ENCODE measurements at regions not wholly inside any gene's neighbourhood (a gene's known extent, or its start where the extent isn't known, plus 50 kb on each side); places are given as distances from the start of the nearest gene placed in this dataset.
"Not testable (repeated sequence)": the region's sequence is repeated elsewhere in the genome, so short reads cannot be mapped to it uniquely, and the experiment has no call there.

DNA sequence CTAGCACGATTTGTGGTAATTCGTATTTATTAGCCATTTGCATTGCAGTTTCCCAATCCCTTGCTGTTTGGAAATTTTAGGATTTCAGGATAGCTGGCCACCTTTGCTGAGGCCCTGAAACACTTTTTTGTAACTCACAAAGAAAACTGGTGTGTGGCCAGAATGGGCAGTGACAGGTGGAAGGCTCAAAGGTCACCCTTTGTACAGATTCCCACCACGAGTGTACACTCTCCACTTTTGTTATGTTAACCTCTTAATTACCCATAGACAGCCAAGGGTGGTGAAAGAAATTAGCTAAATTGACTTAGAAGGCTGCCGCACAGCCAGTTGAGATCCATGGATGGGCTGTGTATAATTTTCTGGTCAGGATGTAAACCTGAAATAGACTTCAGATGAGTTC is 109.7 kb upstream of the ARX start:
- Histone ChIP-seq H3K36me3 (no peaks in the 10 kb centered on the region), H3K4me3 (no peak overlapping the region), H3K4me1 (no peaks in the 10 kb centered on the region), H3K27me3 (no peaks in the 10 kb centered on the region), H3K27ac (no peak overlapping the region), H3K9me3 (no peaks in the 10 kb centered on the region)
- DNase-seq, result no peak
- TF ChIP-seq, protein P1, sequence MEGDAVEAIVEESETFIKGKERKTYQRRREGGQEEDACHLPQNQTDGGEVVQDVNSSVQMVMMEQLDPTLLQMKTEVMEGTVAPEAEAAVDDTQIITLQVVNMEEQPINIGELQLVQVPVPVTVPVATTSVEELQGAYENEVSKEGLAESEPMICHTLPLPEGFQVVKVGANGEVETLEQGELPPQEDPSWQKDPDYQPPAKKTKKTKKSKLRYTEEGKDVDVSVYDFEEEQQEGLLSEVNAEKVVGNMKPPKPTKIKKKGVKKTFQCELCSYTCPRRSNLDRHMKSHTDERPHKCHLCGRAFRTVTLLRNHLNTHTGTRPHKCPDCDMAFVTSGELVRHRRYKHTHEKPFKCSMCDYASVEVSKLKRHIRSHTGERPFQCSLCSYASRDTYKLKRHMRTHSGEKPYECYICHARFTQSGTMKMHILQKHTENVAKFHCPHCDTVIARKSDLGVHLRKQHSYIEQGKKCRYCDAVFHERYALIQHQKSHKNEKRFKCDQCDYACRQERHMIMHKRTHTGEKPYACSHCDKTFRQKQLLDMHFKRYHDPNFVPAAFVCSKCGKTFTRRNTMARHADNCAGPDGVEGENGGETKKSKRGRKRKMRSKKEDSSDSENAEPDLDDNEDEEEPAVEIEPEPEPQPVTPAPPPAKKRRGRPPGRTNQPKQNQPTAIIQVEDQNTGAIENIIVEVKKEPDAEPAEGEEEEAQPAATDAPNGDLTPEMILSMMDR (IDR thresholded peaks at IDR 0.05), result no peak
- no peak for TF ChIP-seq POLR2A (IDR thresholded peaks at IDR 0.05)

DNA sequence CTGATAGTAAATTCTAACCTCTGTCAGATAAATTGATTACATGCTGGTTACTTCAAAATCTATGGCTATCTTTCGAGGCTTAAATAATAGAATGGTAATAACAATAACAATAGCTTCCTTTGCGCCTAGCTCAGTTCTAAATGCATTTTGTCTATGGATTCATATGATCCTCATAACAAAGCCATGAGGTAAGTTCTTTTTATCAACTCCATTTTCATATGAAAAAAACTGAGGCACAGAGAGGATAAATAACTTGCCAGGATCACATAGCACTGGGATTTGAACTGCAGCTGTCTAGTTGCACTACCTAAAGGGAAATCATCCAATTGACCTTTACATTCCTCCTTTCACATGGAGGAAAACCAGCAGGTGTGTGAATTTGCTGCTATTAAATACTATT is 108.6 kb upstream of the ARX start:
- H3K27ac ChIP-seq, result no peak overlapping the region
- no peak for TF ChIP-seq POLR2A (IDR thresholded peaks at IDR 0.05)
- TF ChIP-seq, protein P1 (IDR thresholded peaks at IDR 0.05), result no peak

DNA sequence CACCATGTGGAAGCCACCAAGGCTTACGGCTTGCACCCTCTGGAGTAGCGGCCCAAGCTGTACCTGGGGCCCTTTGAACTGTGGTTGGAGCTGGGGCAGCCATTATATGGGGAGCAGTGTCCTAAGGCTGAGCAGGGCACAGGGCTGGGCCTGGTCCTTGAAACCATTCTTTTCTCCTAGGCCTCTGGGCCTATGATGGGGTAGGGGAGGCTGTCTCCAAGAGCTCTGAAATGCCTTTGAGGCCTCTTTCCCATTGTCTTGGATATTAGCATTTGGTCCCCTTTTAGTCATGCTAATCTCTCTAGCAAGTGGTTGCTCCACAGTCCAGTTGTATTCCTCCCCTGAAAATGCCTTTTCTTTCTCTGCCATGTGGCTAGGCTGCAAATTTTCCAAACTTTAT is 96.4 kb upstream of the ARX start:
- DNase-seq, result no peak
- no peak for TF ChIP-seq POLR2A (IDR thresholded peaks at IDR 0.05)
- TF ChIP-seq, protein P1 (IDR thresholded peaks at IDR 0.05), result no peak
- Histone ChIP-seq H3K27ac (no peak overlapping the region), H3K4me3 (no peak overlapping the region), H3K36me3 (no peaks in the 10 kb centered on the region), H3K27me3 (no peaks in the 10 kb centered on the region), H3K9me3 (no peaks in the 10 kb centered on the region), H3K4me1 (no peaks in the 10 kb centered on the region)

More for the DNA sequence above, 108.6 kb upstream of the ARX start:
- Histone ChIP-seq H3K4me3 (no peak overlapping the region), H3K9me3 (no peaks in the 10 kb centered on the region), H3K4me1 (no peaks in the 10 kb centered on the region), H3K27me3 (no peaks in the 10 kb centered on the region), H3K36me3 (no peaks in the 10 kb centered on the region)
- no peak for DNase-seq

DNA sequence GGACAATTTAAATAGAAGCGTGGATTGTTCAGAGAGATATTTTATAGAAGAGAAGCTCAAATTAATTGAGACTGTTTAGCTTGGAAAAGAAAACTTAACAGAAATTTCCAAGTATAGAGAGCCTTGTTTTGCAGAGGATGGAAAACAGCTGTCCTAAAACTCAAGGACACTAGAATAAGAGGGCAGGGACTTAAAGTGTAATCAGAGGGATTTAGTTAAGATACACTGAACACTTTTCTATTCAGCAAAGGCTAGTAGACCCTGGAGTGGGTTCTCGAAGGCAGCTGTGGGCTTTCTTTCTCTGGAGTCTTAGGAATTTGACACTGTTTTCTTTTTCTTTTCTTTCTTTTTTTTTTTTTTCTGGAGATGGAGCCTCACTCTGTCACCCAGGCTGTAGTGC is 92.7 kb upstream of the ARX start:
- H3K9me3 ChIP-seq, result no peaks in the 10 kb centered on the region
- no peak for DNase-seq
- H3K27me3 ChIP-seq, result no peaks in the 10 kb centered on the region
- no peak for TF ChIP-seq POLR2A (IDR thresholded peaks at IDR 0.05)
- TF ChIP-seq, protein P1 (IDR thresholded peaks at IDR 0.05), result no peak
- H3K27ac ChIP-seq, result no peak overlapping the region
- no peaks in the 10 kb centered on the region for H3K36me3 ChIP-seq
- H3K4me1 ChIP-seq, result no peaks in the 10 kb centered on the region
- H3K4me3 ChIP-seq, result no peak overlapping the region

DNA sequence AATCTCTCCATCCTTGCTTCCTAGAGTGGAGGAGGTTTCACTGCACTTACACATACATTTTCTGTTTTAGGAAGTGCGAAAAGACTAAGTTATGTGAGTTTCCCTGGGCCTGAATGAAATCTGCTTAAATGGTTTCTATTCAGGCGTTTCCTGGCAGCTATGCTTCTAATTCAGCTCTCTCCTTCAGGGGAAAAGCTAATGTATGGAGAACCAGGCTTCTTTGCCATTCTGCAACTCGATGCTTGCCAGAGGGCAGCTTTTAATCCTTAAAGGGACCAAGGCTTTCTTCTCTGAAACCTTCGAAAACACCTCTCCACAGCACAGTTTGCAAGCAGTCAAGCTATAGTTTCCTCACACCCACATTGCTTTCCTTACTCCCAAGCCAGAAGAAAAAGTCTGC is 89.5 kb upstream of the ARX start:
- Histone ChIP-seq H3K4me3 (no peak overlapping the region), H3K27ac (no peak overlapping the region), H3K9me3 (no peaks in the 10 kb centered on the region), H3K4me1 (no peaks in the 10 kb centered on the region), H3K36me3 (no peaks in the 10 kb centered on the region), H3K27me3 (no peaks in the 10 kb centered on the region)
- TF ChIP-seq POLR2A (IDR thresholded peaks at IDR 0.05), result no peak
- TF ChIP-seq, protein P1 (IDR thresholded peaks at IDR 0.05), result no peak
- DNase-seq, result no peak

DNA sequence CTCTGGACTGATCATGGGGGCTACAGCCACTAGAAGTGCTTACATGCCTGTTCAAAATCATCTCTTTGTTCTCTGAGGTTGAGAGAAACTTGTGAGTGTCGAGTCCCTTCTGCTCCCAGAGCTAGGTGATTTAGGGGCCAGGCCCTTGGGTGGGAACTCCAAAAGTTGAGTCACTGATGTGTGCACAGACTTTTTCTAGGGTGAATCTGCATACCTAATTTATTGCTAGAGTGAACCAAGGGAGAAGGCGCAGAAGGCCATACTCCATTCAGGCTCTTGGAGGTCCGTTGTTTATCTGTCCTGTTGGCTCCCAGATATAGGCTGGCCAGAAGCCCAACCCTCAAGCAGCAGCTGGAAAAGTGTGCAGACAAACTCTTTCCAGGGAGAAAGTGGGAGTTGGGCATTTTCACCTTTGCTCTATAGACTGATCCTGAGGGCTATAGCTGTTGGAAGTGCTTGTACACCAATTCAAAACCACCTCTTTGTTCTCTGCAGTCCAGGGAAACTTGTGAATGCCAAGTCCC is 80.8 kb upstream of the ARX start:
- H3K9me3 ChIP-seq, result no peaks in the 10 kb centered on the region
- no peaks in the 10 kb centered on the region for H3K27me3 ChIP-seq
- DNase-seq, result no peak
- no peak for TF ChIP-seq POLR2A (IDR thresholded peaks at IDR 0.05)
- TF ChIP-seq, protein P1 (IDR thresholded peaks at IDR 0.05), result no peak
- no peaks in the 10 kb centered on the region for H3K4me1 ChIP-seq
- H3K27ac ChIP-seq, result no peak overlapping the region
- H3K36me3 ChIP-seq, result no peaks in the 10 kb centered on the region
- H3K4me3 ChIP-seq, result no peak overlapping the region

DNA sequence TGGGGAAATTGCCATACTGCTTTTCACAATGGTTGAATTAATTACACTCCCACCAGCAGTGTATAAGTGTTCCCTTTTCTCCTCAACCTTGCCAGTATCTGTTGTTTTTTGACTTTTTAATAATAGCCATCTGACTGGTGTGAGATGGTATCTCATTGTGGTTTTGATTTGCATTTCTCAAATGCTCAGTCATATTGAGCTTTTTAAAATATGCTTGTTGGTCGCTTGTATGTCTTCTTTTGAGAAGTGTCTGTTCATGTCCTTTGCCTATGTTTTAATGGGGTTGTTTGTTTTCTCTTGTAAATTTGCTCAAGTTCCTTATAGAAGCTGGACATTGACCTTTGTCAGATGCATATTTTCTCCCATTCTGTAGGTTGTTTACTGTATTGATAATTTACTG is 75.4 kb upstream of the ARX start:
- H3K27me3 ChIP-seq, DNase-seq, H3K9me3 ChIP-seq, H3K27ac ChIP-seq, H3K36me3 ChIP-seq, H3K4me3 ChIP-seq, H3K4me1 ChIP-seq: not testable (repeated sequence)
